Activated B cell treated with CpG ODN at 0.5 μM for 24 hours (primary cell): ENCODE measurements at regions not wholly inside any gene's neighbourhood (a gene's known extent, or its start where the extent isn't known, plus 50 kb on each side); places are given as distances from the start of the nearest gene placed in this dataset.
"Not testable (repeated sequence)": the region's sequence is repeated elsewhere in the genome, so short reads cannot be mapped to it uniquely, and the experiment has no call there.

Experiments used
- ATAC-seq: fragments of 200-7000 bp; cut with Tn5 transposase; one replicate; pipeline ENCODE4 v1.10.0; 2021; ENCODE audit warnings: low read depth, mild to moderate bottlenecking, moderate library complexity
- CTCF ChIA-PET: fragments of 350-600 bp; sonication (Branson Sonifier 250); formaldehyde crosslinking; loops from one replicate; lab custom pipeline; 2021; ENCODE audit warnings: antibody characterized with exemption; lab: Charles Lee
- POLR2A ChIA-PET: fragments of 350-600 bp; sonication (Branson Sonifier 250); formaldehyde crosslinking; loops from one replicate; lab custom pipeline; 2021; ENCODE audit warnings: antibody characterized with exemption; lab: Charles Lee
- DNase-seq: peaks from one replicate; pipeline ENCODE4 v3.0.0; 2022
- H3K27ac Mint-ChIP-seq: one replicate; pipeline ENCODE4 v1.8.0; 2020; ENCODE audit warnings: mixed read lengths
- H3K27me3 Mint-ChIP-seq: one replicate; pipeline ENCODE4 v1.8.0; 2021; ENCODE audit warnings: mixed read lengths
- H3K36me3 Mint-ChIP-seq: one replicate; pipeline ENCODE4 v1.8.0; 2021; ENCODE audit warnings: low read depth, mixed read lengths
- H3K4me1 Mint-ChIP-seq: one replicate; pipeline ENCODE4 v1.8.0; 2021; ENCODE audit warnings: mixed read lengths
- H3K4me3 Mint-ChIP-seq: one replicate; pipeline ENCODE4 v1.8.0; 2020; ENCODE audit warnings: mild to moderate bottlenecking, mixed read lengths
- H3K9me3 Mint-ChIP-seq: one replicate; pipeline ENCODE4 v1.8.0; 2020; ENCODE audit warnings: mixed read lengths
- CTCF ChIP-seq: fragments of 200-600 bp; IDR thresholded peaks from one replicate; pipeline ENCODE4 v1.8.0; 2022; ENCODE audit warnings: antibody characterized with exemption, mild to moderate bottlenecking
- intact Hi-C: fragments of 100-400 bp; cut with micrococcal nuclease; formaldehyde crosslinking; loops from one replicate; pipeline ENCODE4 v1.15.1; 2024

DNA sequence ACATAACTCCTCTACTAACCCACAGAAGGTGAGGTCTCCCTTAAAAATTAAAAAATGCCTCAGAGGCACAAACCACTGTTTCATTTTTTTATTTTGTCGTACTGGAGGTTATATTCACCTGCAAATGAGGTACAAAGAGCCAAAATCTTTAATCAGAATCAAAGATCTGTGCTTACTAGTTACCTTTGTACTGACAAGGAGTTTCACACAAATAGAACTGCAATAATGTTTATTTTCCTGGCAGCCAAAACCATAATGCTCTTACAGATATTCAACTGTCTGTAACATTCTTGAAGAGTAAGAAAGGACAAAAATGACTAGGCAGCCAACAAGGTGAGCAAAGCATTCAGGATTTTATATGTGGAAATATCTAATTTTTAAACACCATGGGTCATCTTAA is 105.1 kb upstream of the NOL4 start:
- POLR2A ChIA-PET, result no interaction called here

GRCh38 chr18:34330308-34330707 is 105.6 kb upstream of the NOL4 start:
- H3K4me3 Mint-ChIP-seq, result no peak overlapping the region
- ChIA-PET CTCF (no interaction called here), POLR2A (no interaction called here)
- H3K4me1 Mint-ChIP-seq, result no peaks in the 10 kb centered on the region
- H3K9me3 Mint-ChIP-seq, result peaks cover 2% of the 10 kb centered on the region
- H3K36me3 Mint-ChIP-seq, result no peaks in the 10 kb centered on the region
- DNase-seq (no peak), ATAC-seq (no peak)
- intact Hi-C loops, result no loop called here
- no peak overlapping the region for H3K27ac Mint-ChIP-seq
- H3K27me3 Mint-ChIP-seq, result no peaks in the 10 kb centered on the region
- no peak for TF ChIP-seq CTCF

More for the DNA sequence above, 105.1 kb upstream of the NOL4 start:
- ATAC-seq (no peak), DNase-seq (no peak)
- Mint-ChIP-seq H3K36me3 (no peaks in the 10 kb centered on the region), H3K4me3 (no peak overlapping the region), H3K27ac (no peak overlapping the region), H3K27me3 (no peaks in the 10 kb centered on the region), H3K4me1 (no peaks in the 10 kb centered on the region), H3K9me3 (peaks cover 2% of the 10 kb centered on the region)
- intact Hi-C loops, result no loop called here
- TF ChIP-seq CTCF, result no peak
- CTCF ChIA-PET, result no interaction called here

DNA sequence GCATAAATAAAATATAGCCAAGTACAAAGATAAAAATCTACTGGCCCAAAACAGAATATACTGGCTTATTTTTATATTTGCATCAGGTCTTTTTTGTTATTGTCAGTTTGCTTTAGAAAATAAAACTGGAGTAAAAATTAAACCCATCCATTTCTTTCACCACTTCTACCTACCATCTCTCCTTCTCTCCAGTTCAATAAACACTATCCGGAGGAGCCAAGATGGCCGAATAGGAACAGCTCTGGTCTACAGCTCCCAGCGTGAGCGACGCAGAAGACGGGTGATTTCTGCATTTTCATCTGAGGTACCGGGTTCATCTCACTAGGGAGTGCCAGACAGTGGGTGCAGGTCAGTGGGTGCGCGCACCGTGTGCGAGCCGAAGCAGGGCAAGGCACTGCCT is 106.2 kb upstream of the NOL4 start:
- DNase-seq, intact Hi-C loops, CTCF ChIA-PET, H3K9me3 Mint-ChIP-seq, POLR2A ChIA-PET, H3K27ac Mint-ChIP-seq, H3K27me3 Mint-ChIP-seq, H3K4me3 Mint-ChIP-seq, ATAC-seq, H3K36me3 Mint-ChIP-seq, H3K4me1 Mint-ChIP-seq: not testable (repeated sequence)

GRCh38 chr18:34331343-34331742 is 106.6 kb upstream of the NOL4 start:
- H3K27ac Mint-ChIP-seq, DNase-seq, H3K4me3 Mint-ChIP-seq, H3K27me3 Mint-ChIP-seq, CTCF ChIA-PET, H3K36me3 Mint-ChIP-seq, H3K9me3 Mint-ChIP-seq, intact Hi-C loops, ATAC-seq, H3K4me1 Mint-ChIP-seq, POLR2A ChIA-PET: not testable (repeated sequence)

GRCh38 chr18:34339155-34339554 is 114.4 kb upstream of the NOL4 start:
- DNase-seq (no peak), ATAC-seq (no peak)
- ChIA-PET CTCF (no interaction called here), POLR2A (no interaction called here)
- TF ChIP-seq CTCF, result no peak
- H3K9me3 Mint-ChIP-seq, result no peaks in the 10 kb centered on the region
- no peak overlapping the region for H3K27ac Mint-ChIP-seq
- no peak overlapping the region for H3K4me3 Mint-ChIP-seq
- no peaks in the 10 kb centered on the region for H3K27me3 Mint-ChIP-seq
- no peaks in the 10 kb centered on the region for H3K36me3 Mint-ChIP-seq
- H3K4me1 Mint-ChIP-seq, result no peaks in the 10 kb centered on the region
- intact Hi-C loops, result no loop called here

DNA sequence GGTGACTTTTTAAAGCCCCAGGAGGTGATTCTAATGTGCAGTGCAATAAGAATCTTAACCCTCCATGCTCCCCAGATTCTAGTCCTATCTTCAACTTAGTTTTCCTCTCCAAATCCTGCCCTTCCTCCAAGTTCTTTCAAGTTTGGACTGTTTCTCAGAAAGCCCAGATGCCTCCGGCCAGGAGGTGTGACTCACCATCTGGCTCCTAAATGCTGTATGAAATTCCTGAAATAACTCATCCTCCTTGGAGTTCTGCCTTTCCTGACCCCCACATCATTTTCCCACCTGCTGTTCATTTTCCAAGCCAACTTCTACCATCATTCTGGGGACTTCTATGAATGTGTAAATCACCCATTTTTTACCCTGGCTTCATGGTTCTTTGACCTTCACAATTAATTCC is 118.2 kb upstream of the NOL4 start:
- no peaks in the 10 kb centered on the region for H3K36me3 Mint-ChIP-seq
- ChIA-PET POLR2A (no interaction called here), CTCF (no interaction called here)
- ATAC-seq (no peak), DNase-seq (no peak)
- no peaks in the 10 kb centered on the region for H3K9me3 Mint-ChIP-seq
- H3K4me1 Mint-ChIP-seq, result no peaks in the 10 kb centered on the region
- no peak overlapping the region for H3K27ac Mint-ChIP-seq
- no peak overlapping the region for H3K4me3 Mint-ChIP-seq
- no peaks in the 10 kb centered on the region for H3K27me3 Mint-ChIP-seq
- TF ChIP-seq CTCF, result no peak
- intact Hi-C loops, result no loop called here
